Mammary epithelial cell (primary cell): ENCODE measurements at regions not wholly inside any gene's neighbourhood (a gene's known extent, or its start where the extent isn't known, plus 50 kb on each side); places are given as distances from the start of the nearest gene placed in this dataset.

Source experiments
- EZH2 ChIP-seq: IDR thresholded peaks from 2 replicates; pipeline ENCODE4 v1.6.1; 2012; ENCODE audit warnings: low read length, inconsistent platforms, borderline replicate concordance
- TF ChIP-seq, protein P1 (sequence below), 2 donors: IDR thresholded peaks in 1 of 2; conservative IDR thresholded peaks in 1 of 2; 2 replicates each; pipeline ENCODE4 v1.5.1; 2011 to 2012; ENCODE audit warnings: inconsistent platforms in 2 of 2, low read length in 2 of 2, mild to moderate bottlenecking in 2 of 2, control low read depth in 1 of 2, low read depth in 1 of 2; ENCODE audit not compliant: insufficient read depth in 1 of 2; ENCODE audit errors: extremely low read depth in 1 of 2

DNA sequence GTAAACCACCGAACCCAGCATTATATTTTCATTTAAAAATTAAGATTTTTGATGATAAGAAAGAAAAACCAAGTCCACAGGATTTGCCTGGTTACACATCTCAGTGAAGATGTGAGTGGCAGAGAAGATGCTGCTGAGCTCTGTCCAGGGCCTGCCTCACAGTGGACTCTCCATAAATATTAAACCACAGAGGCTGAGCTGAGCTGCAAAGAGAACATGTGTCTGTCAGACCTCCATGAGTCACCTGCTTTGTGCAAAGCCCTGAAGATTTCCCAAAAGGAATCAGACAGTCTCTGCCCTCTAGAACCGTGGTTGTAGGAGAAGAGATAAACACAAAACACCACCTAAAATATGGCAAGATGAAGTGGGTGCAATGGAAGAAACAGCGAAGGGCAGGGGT lies 127.2 kb upstream of the TSC22D1 start:
- TF ChIP-seq, protein P1, sequence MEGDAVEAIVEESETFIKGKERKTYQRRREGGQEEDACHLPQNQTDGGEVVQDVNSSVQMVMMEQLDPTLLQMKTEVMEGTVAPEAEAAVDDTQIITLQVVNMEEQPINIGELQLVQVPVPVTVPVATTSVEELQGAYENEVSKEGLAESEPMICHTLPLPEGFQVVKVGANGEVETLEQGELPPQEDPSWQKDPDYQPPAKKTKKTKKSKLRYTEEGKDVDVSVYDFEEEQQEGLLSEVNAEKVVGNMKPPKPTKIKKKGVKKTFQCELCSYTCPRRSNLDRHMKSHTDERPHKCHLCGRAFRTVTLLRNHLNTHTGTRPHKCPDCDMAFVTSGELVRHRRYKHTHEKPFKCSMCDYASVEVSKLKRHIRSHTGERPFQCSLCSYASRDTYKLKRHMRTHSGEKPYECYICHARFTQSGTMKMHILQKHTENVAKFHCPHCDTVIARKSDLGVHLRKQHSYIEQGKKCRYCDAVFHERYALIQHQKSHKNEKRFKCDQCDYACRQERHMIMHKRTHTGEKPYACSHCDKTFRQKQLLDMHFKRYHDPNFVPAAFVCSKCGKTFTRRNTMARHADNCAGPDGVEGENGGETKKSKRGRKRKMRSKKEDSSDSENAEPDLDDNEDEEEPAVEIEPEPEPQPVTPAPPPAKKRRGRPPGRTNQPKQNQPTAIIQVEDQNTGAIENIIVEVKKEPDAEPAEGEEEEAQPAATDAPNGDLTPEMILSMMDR (conservative IDR thresholded peaks at IDR 0.05 in 1 of 2, IDR thresholded peaks at IDR 0.05 in 1 of 2; ENCODE audit: extremely low read depth in 1 of 2, insufficient read depth in 1 of 2, low read depth in 1 of 2, low read length in 2 of 2): no peak
- no peak for TF ChIP-seq EZH2
